ENCODE measurements at regions not wholly inside any gene's neighbourhood (a gene's known extent, or its start where the extent isn't known, plus 50 kb on each side); places are given as distances from the start of the nearest gene placed in this dataset.
"Not testable (repeated sequence)": the region's sequence is repeated elsewhere in the genome, so short reads cannot be mapped to it uniquely, and the experiment has no call there.

DNA sequence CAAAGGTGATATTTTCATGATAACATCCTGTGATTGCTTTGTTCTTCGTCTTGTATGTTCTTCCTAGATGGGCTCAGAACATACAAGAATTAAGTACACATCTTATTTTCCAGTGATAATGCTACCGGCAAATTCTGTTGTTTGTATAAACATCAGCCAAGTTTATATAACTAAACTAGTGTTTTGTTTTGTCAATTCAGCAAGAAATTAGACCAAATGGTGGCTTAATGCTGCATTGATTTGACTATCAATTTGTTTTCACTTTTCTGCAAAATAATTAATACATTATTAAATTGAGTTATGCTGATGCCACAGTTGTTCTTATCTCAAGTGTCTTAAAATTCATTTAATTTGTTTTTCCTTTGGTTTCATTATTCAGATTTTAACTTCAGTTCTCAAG lies 177.7 kb downstream of the OR4F29 start:
- DNase-seq, result not testable (repeated sequence)

DNA sequence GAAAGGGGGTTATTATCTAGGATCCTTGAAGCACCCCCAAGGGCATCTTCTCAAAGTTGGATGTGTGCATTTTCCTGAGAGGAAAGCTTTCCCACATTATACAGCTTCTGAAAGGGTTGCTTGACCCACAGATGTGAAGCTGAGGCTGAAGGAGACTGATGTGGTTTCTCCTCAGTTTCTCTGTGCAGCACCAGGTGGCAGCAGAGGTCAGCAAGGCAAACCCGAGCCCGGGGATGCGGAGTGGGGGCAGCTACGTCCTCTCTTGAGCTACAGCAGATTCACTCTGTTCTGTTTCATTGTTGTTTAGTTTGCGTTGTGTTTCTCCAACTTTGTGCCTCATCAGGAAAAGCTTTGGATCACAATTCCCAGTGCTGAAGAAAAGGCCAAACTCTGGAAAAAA lies 183.7 kb downstream of the OR4F29 start:
- peak; percentile 57 for DNase-seq
